ENCODE measurements at regions not wholly inside any gene's neighbourhood (a gene's known extent, or its start where the extent isn't known, plus 50 kb on each side); places are given as distances from the start of the nearest gene placed in this dataset.

DNA sequence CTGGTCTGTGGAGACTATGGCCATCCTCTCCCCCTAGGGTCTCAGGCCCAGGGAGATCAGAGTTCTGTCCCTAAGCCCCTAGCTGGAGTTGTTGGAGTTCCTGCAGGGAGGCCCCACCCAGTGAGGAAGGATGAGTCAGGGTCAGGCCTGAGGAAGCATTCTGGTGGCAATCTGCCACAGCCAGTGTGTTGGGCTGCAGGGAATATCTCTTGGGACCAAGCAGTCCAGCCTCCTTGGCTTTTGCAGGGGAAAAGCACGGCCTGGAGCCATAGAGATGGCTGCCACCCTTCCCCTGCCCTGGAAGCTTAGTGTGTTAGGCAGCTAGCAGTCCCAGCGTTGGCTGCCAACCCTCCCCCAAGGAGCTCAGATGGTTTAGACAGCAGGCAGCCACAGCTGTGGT is 202.4 kb downstream of the RTL9 start:
- 80 to 86% methylated on average over 1 of the region's 2 CpGs for WGBS, 2 experiments (ENCODE audit: insufficient coverage in 2 of 2)
- H3K4me1 ChIP-seq (ENCODE audit: control insufficient read depth, insufficient read depth, low read length, poor library complexity, severe bottlenecking) = no peaks in the 10 kb centered on the region
- no peak overlapping the region for H3K4me3 ChIP-seq (ENCODE audit: extremely low read depth, insufficient read depth, low read length, poor library complexity, severe bottlenecking)
- no peaks in the 10 kb centered on the region for H3K9me3 ChIP-seq (ENCODE audit: control insufficient read depth, low read length)
- no peaks in the 10 kb centered on the region for H3K36me3 ChIP-seq (ENCODE audit: control insufficient read depth, insufficient read depth, low read length)
- H3K27ac ChIP-seq (ENCODE audit: low read depth, low read length, severe bottlenecking) = no peak overlapping the region

DNA sequence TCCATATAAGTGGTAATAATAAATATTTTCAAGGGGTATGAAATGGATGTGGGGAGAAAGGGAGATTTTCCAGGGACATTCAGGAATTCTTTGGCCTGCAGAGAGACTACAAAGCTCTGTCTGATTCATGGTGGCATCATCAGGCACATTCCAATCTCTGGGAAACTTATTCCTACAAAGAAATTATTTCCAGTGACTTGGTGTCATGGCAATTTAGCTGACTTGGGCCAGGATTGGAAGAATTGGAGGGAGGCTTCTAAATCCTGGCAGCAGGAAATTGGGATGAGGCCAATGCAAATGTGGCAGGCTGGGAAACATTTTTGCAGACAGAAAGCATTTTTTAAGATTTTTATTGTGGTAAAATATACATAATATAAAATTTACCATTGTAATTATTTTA is 204.6 kb downstream of the RTL9 start:
- H3K27ac ChIP-seq (ENCODE audit: low read depth, low read length, severe bottlenecking) = no peak overlapping the region
- H3K4me1 ChIP-seq (ENCODE audit: control insufficient read depth, insufficient read depth, low read length, poor library complexity, severe bottlenecking) = no peaks in the 10 kb centered on the region
- no peaks in the 10 kb centered on the region for H3K36me3 ChIP-seq (ENCODE audit: control insufficient read depth, insufficient read depth, low read length)
- no peaks in the 10 kb centered on the region for H3K9me3 ChIP-seq (ENCODE audit: control insufficient read depth, low read length)
- H3K4me3 ChIP-seq (ENCODE audit: extremely low read depth, insufficient read depth, low read length, poor library complexity, severe bottlenecking) = no peak overlapping the region

DNA sequence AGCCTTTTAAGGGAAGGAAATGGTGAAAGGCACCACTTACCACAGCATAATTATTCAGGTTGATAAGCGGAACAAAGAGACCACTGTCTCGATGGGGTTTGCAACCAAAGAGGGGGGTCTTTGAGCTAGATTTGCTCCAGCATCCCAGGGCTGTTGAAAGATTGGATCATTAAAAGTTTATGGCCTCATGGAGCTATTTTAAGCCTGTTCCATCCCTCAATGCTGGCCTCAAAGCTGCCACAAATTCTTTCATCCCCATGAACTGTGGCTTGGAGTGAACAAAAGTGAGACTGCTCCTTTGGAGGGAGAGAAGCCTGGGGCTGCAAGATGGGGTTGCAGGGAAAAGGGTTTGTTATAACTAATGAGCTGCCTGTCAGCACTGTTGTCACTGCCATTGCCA is 209.8 kb downstream of the RTL9 start:
- peak overlapping the region; percentile 69 for H3K27ac ChIP-seq (ENCODE audit: low read depth, low read length, severe bottlenecking)
- H3K9me3 ChIP-seq (ENCODE audit: control insufficient read depth, low read length) = no peaks in the 10 kb centered on the region
- no CpG with 5 or more reads among the region's 2 CpGs for WGBS, 2 experiments (ENCODE audit: insufficient coverage in 2 of 2)
- H3K4me3 ChIP-seq (ENCODE audit: extremely low read depth, insufficient read depth, low read length, poor library complexity, severe bottlenecking) = no peak overlapping the region
- peaks cover 6% of the 10 kb centered on the region for H3K4me1 ChIP-seq (ENCODE audit: control insufficient read depth, insufficient read depth, low read length, poor library complexity, severe bottlenecking)
- H3K36me3 ChIP-seq (ENCODE audit: control insufficient read depth, insufficient read depth, low read length) = no peaks in the 10 kb centered on the region

DNA sequence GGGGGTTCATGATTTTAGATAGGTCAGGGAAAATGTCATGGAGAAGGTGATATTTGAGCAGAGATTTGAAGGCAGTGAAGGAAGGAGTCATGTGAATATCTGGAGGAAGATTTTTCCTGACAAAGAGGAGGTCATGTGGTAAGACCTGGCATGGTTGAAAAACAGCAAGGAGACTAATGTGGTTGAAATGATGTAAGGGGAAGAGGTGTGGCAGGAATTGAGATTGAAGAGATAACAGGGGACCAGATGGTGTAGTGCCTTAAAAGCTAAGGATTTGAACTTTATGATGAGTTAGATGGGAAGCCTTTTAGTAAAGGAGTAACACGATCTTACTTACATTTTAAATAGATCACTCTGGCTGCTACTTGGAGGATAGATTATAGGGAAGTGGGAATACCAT is 210.9 kb downstream of the RTL9 start:
- Histone ChIP-seq H3K4me1 (ENCODE audit: control insufficient read depth, insufficient read depth, low read length, poor library complexity, severe bottlenecking) (peaks cover 6% of the 10 kb centered on the region), H3K4me3 (ENCODE audit: extremely low read depth, insufficient read depth, low read length, poor library complexity, severe bottlenecking) (no peak overlapping the region), H3K9me3 (ENCODE audit: control insufficient read depth, low read length) (no peaks in the 10 kb centered on the region), H3K27ac (ENCODE audit: low read depth, low read length, severe bottlenecking) (no peak overlapping the region), H3K36me3 (ENCODE audit: control insufficient read depth, insufficient read depth, low read length) (no peaks in the 10 kb centered on the region)
- WGBS, 2 experiments (ENCODE audit: insufficient coverage in 2 of 2) = no CpG with 5 or more reads among the region's 1 CpG

DNA sequence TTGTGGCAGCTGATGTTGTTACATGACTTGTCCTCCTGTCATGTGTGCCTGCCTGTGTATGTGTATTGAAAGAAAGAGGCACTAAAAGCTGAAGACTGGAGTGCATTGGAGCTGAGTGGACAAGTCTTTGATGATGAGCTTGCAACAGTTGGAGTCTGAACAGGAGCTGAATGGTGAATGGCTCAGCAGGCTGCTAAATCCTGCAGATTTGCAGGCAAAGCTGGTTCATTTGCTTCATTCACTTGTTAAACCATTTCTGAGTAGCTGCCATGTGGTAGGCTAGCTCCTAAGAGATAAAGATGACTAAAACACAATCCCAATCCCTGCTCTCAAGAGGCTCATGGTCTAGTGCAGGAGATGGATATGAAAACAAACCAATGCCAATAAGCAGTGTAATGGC is 217.3 kb downstream of the CHRDL1 start:
- H3K9me3 ChIP-seq (ENCODE audit: control insufficient read depth, low read length) = no peaks in the 10 kb centered on the region
- H3K36me3 ChIP-seq (ENCODE audit: control insufficient read depth, insufficient read depth, low read length) = no peaks in the 10 kb centered on the region
- no peak overlapping the region for H3K4me3 ChIP-seq (ENCODE audit: extremely low read depth, insufficient read depth, low read length, poor library complexity, severe bottlenecking)
- H3K27ac ChIP-seq (ENCODE audit: low read depth, low read length, severe bottlenecking) = no peak overlapping the region
- H3K4me1 ChIP-seq (ENCODE audit: control insufficient read depth, insufficient read depth, low read length, poor library complexity, severe bottlenecking) = no peaks in the 10 kb centered on the region

DNA sequence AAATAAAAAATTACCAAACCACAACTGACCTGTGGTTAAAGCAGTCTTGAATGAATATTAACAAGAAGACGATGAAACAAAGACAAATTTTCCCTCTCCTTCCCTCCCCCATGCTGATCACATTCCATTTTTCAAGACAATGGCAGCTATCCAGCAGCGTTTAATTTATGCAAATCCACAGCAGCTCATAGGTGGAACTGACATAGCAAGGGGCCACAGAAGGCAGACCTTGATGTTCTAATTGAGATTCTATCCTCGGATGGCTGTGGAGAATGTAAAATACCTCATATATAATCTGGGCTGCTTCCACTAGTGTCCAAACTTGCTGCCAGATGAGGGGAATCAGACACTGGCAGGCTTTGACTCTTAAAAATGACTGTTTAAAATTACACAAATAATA is 211.5 kb downstream of the CHRDL1 start:
- Histone ChIP-seq H3K9me3 (ENCODE audit: control insufficient read depth, low read length) (no peaks in the 10 kb centered on the region), H3K4me1 (ENCODE audit: control insufficient read depth, insufficient read depth, low read length, poor library complexity, severe bottlenecking) (no peaks in the 10 kb centered on the region), H3K4me3 (ENCODE audit: extremely low read depth, insufficient read depth, low read length, poor library complexity, severe bottlenecking) (no peak overlapping the region), H3K27ac (ENCODE audit: low read depth, low read length, severe bottlenecking) (no peak overlapping the region), H3K36me3 (ENCODE audit: control insufficient read depth, insufficient read depth, low read length) (no peaks in the 10 kb centered on the region)
- no CpG with 5 or more reads among the region's 3 CpGs for WGBS, 2 experiments (ENCODE audit: insufficient coverage in 2 of 2)

DNA sequence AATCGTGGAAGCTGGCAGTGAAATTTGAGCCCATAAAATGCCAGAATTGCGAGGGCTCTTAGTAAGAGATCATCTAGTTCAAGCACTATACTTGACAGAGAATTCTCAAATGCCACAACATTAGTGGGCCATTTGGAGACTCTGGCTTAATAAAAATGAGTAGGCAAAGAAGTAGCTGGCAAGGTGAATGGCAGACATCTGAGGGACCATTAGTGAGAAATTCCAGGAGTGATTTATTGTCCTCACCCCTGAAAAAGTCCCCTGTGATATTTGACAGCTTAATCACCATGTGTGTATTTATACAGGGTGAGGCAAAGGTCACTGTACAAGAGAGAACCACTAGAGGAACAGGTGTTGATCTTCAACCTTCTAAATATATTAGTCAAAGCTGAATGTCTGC is 207.5 kb downstream of the CHRDL1 start:
- no peaks in the 10 kb centered on the region for H3K36me3 ChIP-seq (ENCODE audit: control insufficient read depth, insufficient read depth, low read length)
- H3K4me1 ChIP-seq (ENCODE audit: control insufficient read depth, insufficient read depth, low read length, poor library complexity, severe bottlenecking) = no peaks in the 10 kb centered on the region
- H3K27ac ChIP-seq (ENCODE audit: low read depth, low read length, severe bottlenecking) = no peak overlapping the region
- 58 to 60% methylated on average over 1 to 2 of the region's 2 CpGs for WGBS, 2 experiments (ENCODE audit: insufficient coverage in 2 of 2)
- H3K9me3 ChIP-seq (ENCODE audit: control insufficient read depth, low read length) = no peaks in the 10 kb centered on the region
- H3K4me3 ChIP-seq (ENCODE audit: extremely low read depth, insufficient read depth, low read length, poor library complexity, severe bottlenecking) = no peak overlapping the region

DNA sequence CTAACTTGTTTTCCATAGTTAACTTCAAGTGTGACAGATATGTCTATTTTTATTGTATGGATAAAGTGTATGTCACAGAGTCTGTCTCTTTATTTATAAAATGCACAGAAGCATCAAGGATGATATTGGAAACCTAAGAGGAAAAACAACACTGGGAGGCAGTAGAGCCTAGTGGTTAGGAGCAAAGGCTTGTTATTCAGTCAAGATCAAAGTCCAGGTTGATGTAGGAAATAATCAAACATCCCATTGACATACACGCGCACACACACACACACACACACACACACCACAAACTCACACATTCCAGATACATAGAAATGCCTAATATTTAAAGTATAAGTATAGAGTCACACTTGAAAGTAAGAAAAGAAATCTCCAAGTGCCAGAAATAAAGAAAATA is 206.8 kb downstream of the CHRDL1 start:
- WGBS, 2 experiments (ENCODE audit: insufficient coverage in 2 of 2) = no CpG with 5 or more reads among the region's 2 CpGs

DNA sequence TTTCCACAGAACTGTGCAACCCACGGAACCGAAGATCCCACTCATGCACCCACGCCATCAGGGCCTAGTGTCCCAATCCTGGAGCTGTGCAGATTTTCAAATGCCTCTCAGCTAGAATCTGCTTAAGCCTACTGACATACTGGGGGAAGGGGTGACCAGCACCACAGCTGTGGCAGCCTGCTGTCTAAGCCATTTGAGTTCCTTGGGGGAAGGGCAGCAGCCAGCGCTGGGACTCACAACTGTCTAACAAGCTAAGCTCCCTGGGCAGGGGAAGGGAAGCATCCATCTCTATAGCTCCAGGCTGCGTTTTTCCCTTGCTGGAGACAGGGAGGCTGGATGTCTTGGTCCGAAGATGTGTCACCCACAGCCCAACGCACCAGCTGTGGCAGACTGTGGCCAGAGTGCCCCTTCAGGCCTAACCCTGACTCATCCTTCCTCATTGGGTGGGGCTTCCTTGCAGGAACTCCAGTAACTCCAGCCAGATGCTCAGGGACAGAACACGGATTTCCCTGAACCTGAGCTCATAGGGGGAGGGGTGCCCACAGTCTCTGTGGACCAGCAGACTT is 194.8 kb downstream of the CHRDL1 start:
- Histone ChIP-seq H3K36me3 (ENCODE audit: control insufficient read depth, insufficient read depth, low read length) (no peaks in the 10 kb centered on the region), H3K27ac (ENCODE audit: low read depth, low read length, severe bottlenecking) (no peak overlapping the region), H3K9me3 (ENCODE audit: control insufficient read depth, low read length) (no peaks in the 10 kb centered on the region), H3K4me3 (ENCODE audit: extremely low read depth, insufficient read depth, low read length, poor library complexity, severe bottlenecking) (no peak overlapping the region), H3K4me1 (ENCODE audit: control insufficient read depth, insufficient read depth, low read length, poor library complexity, severe bottlenecking) (peaks cover 5% of the 10 kb centered on the region)
- WGBS, 2 experiments (ENCODE audit: insufficient coverage in 2 of 2) = 83 to 85% methylated on average over 1 to 4 of the region's 8 CpGs

More for the DNA sequence above, 206.8 kb downstream of the CHRDL1 start:
- Histone ChIP-seq H3K4me3 (ENCODE audit: extremely low read depth, insufficient read depth, low read length, poor library complexity, severe bottlenecking) (no peak overlapping the region), H3K4me1 (ENCODE audit: control insufficient read depth, insufficient read depth, low read length, poor library complexity, severe bottlenecking) (no peaks in the 10 kb centered on the region), H3K9me3 (ENCODE audit: control insufficient read depth, low read length) (no peaks in the 10 kb centered on the region), H3K27ac (ENCODE audit: low read depth, low read length, severe bottlenecking) (no peak overlapping the region), H3K36me3 (ENCODE audit: control insufficient read depth, insufficient read depth, low read length) (no peaks in the 10 kb centered on the region)

DNA sequence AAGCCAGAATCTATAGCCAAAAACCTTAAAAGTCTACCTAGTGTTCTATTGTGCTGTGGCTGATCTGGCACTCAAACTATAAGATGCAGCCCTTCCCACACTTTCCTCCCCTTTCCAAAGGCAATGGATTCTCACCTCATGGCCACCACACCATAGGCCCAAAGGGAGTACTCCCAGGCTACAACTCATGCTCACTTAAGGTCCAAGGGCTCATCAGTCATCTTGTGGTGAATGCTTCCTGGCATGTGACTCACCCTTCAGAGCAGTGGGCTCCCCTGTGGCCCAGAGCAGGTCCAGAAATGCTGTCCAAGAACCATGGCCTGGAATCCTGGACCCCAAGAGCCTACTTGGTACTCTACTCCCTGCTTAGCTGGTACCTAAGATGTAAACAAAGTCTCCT is 181.0 kb downstream of the CHRDL1 start:
- H3K9me3 ChIP-seq (ENCODE audit: control insufficient read depth, low read length) = no peaks in the 10 kb centered on the region
- no peak overlapping the region for H3K27ac ChIP-seq (ENCODE audit: low read depth, low read length, severe bottlenecking)

More for the DNA sequence above, 181.0 kb downstream of the CHRDL1 start:
- H3K4me3 ChIP-seq (ENCODE audit: extremely low read depth, insufficient read depth, low read length, poor library complexity, severe bottlenecking) = no peak overlapping the region
- no peaks in the 10 kb centered on the region for H3K36me3 ChIP-seq (ENCODE audit: control insufficient read depth, insufficient read depth, low read length)
- H3K4me1 ChIP-seq (ENCODE audit: control insufficient read depth, insufficient read depth, low read length, poor library complexity, severe bottlenecking) = no peaks in the 10 kb centered on the region

All from mesodermal cell (in vitro differentiated cells).